Astrocyte of the hippocampus (primary cell): ENCODE measurements at regions not wholly inside any gene's neighbourhood (a gene's known extent, or its start where the extent isn't known, plus 50 kb on each side); places are given as distances from the start of the nearest gene placed in this dataset.
"Not testable (repeated sequence)": the region's sequence is repeated elsewhere in the genome, so short reads cannot be mapped to it uniquely, and the experiment has no call there.

Source experiments
- DNase-seq: peaks from one replicate; pipeline ENCODE4 v3.0.0; 2011; ENCODE audit warnings: low read depth, low spot score

GRCh38 chr9:83191154-83191553, 128.2 kb upstream of the RASEF start:
- DNase-seq: no peak

GRCh38 chr9:83189026-83189425, 126.1 kb upstream of the RASEF start:
- not testable (repeated sequence) for DNase-seq

- DNase-seq: no peak
These were observed 125.3 kb upstream of the RASEF start for GRCh38 chr9:83188277-83188676.

- no peak for DNase-seq
These were observed 123.3 kb upstream of the RASEF start for GRCh38 chr9:83186155-83186737.

- DNase-seq: no peak
These were observed 122.7 kb upstream of the RASEF start for GRCh38 chr9:83185488-83186154.

GRCh38 chr9:83183621-83184020, 120.7 kb upstream of the RASEF start:
- DNase-seq: no peak

GRCh38 chr9:83182071-83182470, 119.1 kb upstream of the RASEF start:
- no peak for DNase-seq

- DNase-seq: no peak
These were observed 115.8 kb upstream of the RASEF start for GRCh38 chr9:83178717-83179116.

- DNase-seq: no peak
These were observed 114.8 kb upstream of the RASEF start for GRCh38 chr9:83177747-83178146.

- no peak for DNase-seq
These were observed 104.2 kb upstream of the RASEF start for GRCh38 chr9:83167126-83167525.

GRCh38 chr9:83166372-83166771, 103.4 kb upstream of the RASEF start:
- DNase-seq: no peak

GRCh38 chr9:83155733-83156132, 92.8 kb upstream of the RASEF start:
- DNase-seq: peak; percentile 26

- DNase-seq: peak; percentile 87
These were observed 91.9 kb upstream of the RASEF start for GRCh38 chr9:83154821-83155220.

GRCh38 chr9:83154087-83154736, 91.3 kb upstream of the RASEF start:
- peak; percentile 76 for DNase-seq

- DNase-seq: no peak
These were observed 90.1 kb upstream of the RASEF start for GRCh38 chr9:83153030-83153429.

- no peak for DNase-seq
These were observed 88.7 kb upstream of the RASEF start for GRCh38 chr9:83151627-83152137.

- no peak for DNase-seq
These were observed 84.6 kb upstream of the RASEF start for GRCh38 chr9:83147315-83148149.

- DNase-seq: no peak
These were observed 83.4 kb upstream of the RASEF start for GRCh38 chr9:83146325-83146724.

GRCh38 chr9:83144492-83144891, 81.5 kb upstream of the RASEF start:
- DNase-seq: no peak

- DNase-seq: no peak
These were observed 79.4 kb upstream of the RASEF start for GRCh38 chr9:83142389-83142788.

GRCh38 chr9:83141887-83142286, 78.9 kb upstream of the RASEF start:
- no peak for DNase-seq

- no peak for DNase-seq
These were observed 77.1 kb upstream of the RASEF start for GRCh38 chr9:83140061-83140460.
